Rectal smooth muscle tissue (tissue), 1 donor: ENCODE measurements at regions not wholly inside any gene's neighbourhood (a gene's known extent, or its start where the extent isn't known, plus 50 kb on each side); places are given as distances from the start of the nearest gene placed in this dataset.

Experiments used
- H3K27ac ChIP-seq: one replicate; pipeline ENCODE4 v1.7.0; 2013; ENCODE audit warnings: low read depth, low read length, inconsistent platforms
- H3K27me3 ChIP-seq: one replicate; pipeline ENCODE4 v1.7.0; 2013; ENCODE audit warnings: low read length; ENCODE audit not compliant: control insufficient read depth, insufficient read depth
- H3K36me3 ChIP-seq: one replicate; pipeline ENCODE4 v1.7.0; 2013; ENCODE audit warnings: low read length; ENCODE audit not compliant: control insufficient read depth, insufficient read depth
- H3K4me1 ChIP-seq: one replicate; pipeline ENCODE4 v1.7.0; 2013; ENCODE audit warnings: low read length; ENCODE audit not compliant: control insufficient read depth, insufficient read depth
- H3K4me3 ChIP-seq: one replicate; pipeline ENCODE4 v1.7.0; 2013; ENCODE audit warnings: low read length
- H3K9ac ChIP-seq: one replicate; pipeline ENCODE4 v1.7.0; 2013; ENCODE audit warnings: low read length

DNA sequence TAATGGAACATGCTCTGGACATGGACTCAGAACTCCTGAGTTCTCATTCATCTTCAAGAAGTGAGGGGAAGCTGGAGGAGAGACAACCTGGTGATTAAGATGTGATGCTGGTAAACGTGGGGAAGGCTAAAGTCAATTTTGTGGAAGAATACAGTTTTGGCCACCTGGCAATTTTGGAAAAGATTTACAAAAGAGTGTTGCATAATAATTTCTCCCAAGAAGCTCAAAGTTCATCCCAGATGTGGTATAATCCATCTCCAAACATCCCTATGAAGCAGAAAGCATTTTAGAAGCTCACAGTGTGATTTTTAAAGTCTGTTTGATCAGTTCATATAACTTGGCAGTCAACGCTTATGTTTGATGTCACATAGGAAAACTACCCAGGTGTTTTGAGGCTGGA is 208.7 kb downstream of the LMX1A start:
- no peak overlapping the region for H3K27ac ChIP-seq
- no peak overlapping the region for H3K9ac ChIP-seq
- H3K27me3 ChIP-seq, result no peaks in the 10 kb centered on the region
- no peaks in the 10 kb centered on the region for H3K4me1 ChIP-seq
- H3K4me3 ChIP-seq, result no peak overlapping the region
- no peaks in the 10 kb centered on the region for H3K36me3 ChIP-seq

DNA sequence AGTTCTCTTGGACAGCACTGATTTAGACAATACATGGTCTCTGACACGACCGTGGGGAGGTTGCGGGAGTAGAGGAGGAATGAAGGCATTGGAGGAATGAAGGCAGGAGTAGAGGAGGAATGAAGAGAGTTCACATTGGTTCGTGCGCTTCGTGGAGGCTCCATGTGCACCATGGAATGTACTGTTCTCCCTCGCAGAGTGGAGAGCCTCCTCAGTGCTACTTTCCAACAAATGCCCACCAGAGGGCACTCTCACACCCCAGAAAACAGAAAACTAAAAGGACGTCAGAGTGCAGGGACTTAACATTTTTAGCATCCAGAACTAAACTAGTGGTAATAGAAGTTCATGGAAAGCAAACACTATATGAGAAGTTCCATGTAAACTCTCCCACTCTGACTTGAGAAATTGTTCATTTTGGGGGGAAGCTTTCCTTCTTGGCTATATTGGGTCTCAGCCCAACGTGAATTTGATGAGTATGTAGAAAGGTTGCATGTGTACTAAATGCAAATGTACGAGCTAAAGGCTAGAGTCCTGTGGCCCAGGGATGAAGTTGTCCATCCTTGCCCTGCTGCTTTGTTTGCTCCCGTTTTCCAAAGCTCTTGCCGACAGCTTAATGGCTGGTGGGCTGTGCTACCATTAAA is 211.6 kb downstream of the LMX1A start:
- Histone ChIP-seq H3K4me3 (no peak overlapping the region), H3K9ac (no peak overlapping the region), H3K27ac (no peak overlapping the region), H3K27me3 (no peaks in the 10 kb centered on the region), H3K4me1 (no peaks in the 10 kb centered on the region), H3K36me3 (no peaks in the 10 kb centered on the region)

DNA sequence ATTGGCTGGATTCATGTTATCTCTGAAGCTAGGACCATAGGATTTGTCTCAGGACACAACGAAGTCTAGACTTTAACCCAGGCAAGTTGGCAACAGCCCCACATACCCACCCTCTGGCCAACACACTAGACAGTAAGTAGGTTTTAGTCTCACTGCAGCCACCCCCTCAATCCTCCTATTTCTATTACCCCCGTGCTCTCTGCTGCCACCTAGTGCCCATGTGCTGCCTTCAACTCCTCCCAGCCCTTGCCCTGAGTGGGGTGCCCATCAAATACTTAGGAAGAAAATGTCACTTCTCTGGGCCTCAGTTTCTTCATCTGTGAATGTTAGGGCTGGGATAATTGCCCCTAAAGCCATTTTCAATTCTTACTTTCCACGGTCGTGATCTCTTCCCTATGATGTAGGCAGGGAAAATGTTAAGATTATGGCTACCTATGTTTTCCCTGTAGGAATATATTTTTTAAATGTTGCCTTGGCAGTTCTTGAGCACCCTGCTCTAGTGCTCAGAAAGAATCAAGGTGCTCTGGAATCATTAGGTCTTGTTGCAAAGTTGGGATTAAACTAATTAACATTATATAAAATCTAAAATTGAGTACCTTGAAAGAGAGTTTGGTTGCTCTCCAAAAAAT is 213.0 kb downstream of the LMX1A start:
- H3K36me3 ChIP-seq, result no peaks in the 10 kb centered on the region
- no peaks in the 10 kb centered on the region for H3K27me3 ChIP-seq
- no peak overlapping the region for H3K4me3 ChIP-seq
- no peak overlapping the region for H3K9ac ChIP-seq
- no peak overlapping the region for H3K27ac ChIP-seq
- H3K4me1 ChIP-seq, result no peaks in the 10 kb centered on the region

DNA sequence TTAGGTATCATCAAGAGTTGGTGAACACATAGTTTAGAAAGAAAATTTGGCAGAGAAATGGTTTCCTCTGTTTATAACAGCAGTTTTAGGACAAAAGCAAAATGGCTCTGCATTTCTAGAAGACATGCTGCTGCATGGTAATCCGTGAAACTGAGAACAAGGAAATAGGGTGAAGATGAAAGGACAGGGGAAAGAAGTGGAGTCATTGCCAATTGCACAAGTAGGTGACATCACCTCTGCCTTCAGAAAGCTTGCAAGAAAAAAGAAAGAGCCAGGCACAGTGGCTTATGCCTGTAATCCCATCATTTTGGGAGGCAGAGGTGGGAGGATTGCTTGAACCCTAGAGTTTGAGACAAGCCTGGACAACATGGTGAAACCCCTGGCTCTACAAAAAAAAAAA is 217.6 kb downstream of the LMX1A start:
- H3K36me3 ChIP-seq, result no peaks in the 10 kb centered on the region
- H3K27me3 ChIP-seq, result no peaks in the 10 kb centered on the region
- H3K4me3 ChIP-seq, result no peak overlapping the region
- H3K4me1 ChIP-seq, result no peaks in the 10 kb centered on the region
- no peak overlapping the region for H3K27ac ChIP-seq
- no peak overlapping the region for H3K9ac ChIP-seq

DNA sequence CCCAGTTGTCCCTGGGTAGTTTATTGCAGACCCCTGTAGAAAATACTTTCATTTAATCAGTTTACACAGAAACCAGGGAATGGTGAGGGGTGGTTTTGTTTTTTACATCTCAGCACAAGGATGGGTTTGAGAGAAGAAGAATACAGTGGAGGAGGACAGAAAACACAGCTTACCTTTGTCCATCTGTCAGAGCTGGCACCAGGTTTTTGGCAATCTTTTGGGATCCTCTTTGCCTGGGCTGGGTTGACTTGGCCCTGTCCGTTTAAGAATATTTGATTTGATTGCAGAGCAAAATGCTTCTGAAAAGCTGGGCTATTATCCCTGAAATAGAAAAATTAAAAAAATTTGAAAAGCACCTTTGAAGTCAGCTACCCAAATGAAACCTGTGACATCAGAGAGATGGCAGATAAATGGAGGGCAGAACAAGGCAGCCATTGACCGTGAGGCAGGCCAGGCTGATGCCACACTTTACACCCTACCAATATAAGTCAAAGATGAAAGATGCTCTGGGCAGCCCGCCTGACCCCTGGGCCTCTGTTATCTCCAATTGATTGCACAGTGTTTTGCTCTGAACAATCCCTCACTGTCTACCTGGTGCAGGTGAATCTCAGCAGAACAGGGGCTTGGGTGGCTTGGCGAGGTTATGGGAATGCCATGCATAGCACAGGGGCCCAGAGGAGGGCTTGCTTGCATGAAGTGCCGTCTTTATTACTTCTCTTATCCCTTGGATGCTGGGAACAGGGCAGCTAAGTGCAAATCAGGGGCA is 218.8 kb downstream of the LMX1A start:
- no peaks in the 10 kb centered on the region for H3K27me3 ChIP-seq
- H3K4me3 ChIP-seq, result no peak overlapping the region
- no peaks in the 10 kb centered on the region for H3K36me3 ChIP-seq
- no peak overlapping the region for H3K9ac ChIP-seq
- H3K27ac ChIP-seq, result no peak overlapping the region
- no peaks in the 10 kb centered on the region for H3K4me1 ChIP-seq

DNA sequence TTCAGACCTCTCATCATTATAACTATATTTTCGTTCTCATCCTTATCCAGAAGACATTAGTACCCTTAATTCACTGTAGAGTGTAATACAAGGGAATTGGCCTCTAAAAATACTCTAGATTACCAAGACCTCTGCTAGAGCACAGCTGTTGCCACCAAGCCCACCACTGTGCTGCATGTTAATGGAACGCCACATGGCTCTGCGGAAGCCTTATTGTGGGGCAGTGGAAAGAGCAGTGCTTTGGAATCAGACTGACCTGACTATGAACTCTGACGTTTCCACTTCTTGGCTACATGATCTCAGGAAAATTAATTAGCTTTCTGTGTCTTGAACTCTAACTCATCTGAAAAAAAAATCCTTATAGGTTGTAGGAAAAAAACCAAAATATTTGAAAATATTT is 222.1 kb downstream of the LMX1A start:
- Histone ChIP-seq H3K9ac (no peak overlapping the region), H3K4me1 (no peaks in the 10 kb centered on the region), H3K4me3 (no peak overlapping the region), H3K27me3 (no peaks in the 10 kb centered on the region), H3K36me3 (no peaks in the 10 kb centered on the region), H3K27ac (no peak overlapping the region)

DNA sequence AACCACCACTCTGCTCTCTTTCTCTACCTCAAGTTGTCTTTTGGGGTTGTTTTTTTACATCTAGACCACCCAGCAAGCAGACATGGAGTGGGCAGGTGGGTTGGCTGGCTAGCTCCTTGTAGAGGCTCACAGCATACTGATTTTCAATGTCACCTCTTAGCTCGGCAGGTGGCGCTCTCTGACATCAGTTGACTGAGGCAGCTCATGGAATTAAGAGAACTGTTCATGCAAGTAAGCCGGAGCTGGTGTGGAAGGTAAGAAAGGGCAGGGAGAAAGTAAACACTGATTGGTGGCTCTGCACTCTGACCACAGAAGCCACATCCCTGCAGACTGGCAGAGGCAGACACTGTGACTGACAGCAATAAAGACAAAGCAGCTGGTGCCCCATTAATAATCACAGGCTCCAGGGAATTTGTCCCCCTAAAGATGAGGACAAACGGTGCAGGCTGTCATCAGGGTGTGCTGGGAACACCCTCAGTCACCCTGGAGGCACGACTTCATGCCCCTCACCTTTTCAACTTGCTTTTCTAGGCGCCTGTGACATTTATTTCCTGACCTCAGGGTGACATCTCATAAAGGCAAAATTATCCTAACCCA is 226.8 kb downstream of the LMX1A start:
- Histone ChIP-seq H3K4me1 (no peaks in the 10 kb centered on the region), H3K9ac (no peak overlapping the region), H3K27me3 (no peaks in the 10 kb centered on the region), H3K36me3 (no peaks in the 10 kb centered on the region), H3K27ac (no peak overlapping the region), H3K4me3 (no peak overlapping the region)

DNA sequence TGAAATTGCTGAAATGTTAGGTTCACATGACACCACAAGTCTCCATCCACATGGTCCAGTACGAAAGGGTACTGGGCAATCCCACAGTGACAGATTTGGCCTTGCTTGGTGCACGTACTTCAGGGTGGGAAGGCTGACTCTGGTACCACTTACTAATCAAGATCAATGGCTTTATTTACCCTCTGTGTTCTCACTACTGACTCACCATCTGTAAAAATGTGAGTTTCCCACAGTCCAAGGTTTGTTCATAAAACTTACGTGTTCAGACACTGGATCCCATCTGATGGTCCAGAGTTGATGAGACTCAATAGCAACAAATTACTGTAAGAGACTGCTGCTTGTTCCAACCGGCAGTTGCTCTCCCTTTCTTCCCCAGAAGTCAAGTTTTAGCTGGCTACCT is 231.7 kb downstream of the LMX1A start:
- H3K27me3 ChIP-seq, result no peaks in the 10 kb centered on the region

DNA sequence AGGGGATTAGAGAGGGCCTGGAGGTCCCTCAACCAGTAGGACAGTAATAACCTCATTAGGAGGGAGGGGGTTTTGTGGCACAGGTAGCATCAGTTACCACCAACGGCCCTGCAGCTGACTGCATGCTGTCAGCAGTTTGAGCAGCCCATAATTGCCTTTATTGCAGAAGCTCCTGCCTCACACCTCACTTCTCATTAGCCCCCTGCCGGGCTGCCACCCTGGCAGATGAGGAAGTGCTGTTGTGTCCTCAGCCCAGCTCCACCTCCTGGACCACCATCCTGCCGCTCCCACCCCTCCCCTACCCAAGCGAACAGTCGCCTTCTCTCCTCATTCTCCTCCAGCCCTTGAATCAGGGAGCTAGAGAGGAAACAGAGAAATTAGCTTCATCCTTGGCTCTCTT is 237.4 kb downstream of the LMX1A start:
- Histone ChIP-seq H3K27me3 (peaks cover 6% of the 10 kb centered on the region), H3K36me3 (no peaks in the 10 kb centered on the region), H3K4me3 (no peak overlapping the region), H3K27ac (no peak overlapping the region), H3K4me1 (no peaks in the 10 kb centered on the region), H3K9ac (no peak overlapping the region)

More for the DNA sequence above, 231.7 kb downstream of the LMX1A start:
- Histone ChIP-seq H3K4me3 (no peak overlapping the region), H3K9ac (no peak overlapping the region), H3K27ac (no peak overlapping the region), H3K4me1 (no peaks in the 10 kb centered on the region), H3K36me3 (no peaks in the 10 kb centered on the region)

DNA sequence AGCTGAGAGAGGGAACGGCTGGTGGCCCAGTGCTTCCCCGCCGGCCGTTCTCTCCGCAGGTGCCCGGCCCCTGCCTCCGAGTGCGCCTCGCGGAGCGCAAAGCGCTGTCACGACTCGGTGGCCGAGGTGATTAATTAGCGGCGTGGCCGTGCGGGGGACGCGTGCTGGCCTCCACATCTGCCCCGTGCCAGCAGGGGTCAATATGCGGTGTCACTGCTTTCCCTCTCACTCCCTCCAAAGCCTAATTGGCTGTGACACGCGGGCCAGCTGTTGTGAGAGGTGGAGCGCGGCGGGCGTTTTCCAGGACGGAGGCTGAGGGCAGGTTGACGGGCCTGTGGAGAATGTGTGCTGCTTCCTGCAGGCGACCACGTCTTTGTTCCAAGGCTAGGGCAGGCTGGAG is 239.0 kb downstream of the LMX1A start:
- Histone ChIP-seq H3K4me1 (no peaks in the 10 kb centered on the region), H3K27ac (no peak overlapping the region), H3K4me3 (no peak overlapping the region), H3K27me3 (peaks cover 6% of the 10 kb centered on the region), H3K9ac (no peak overlapping the region), H3K36me3 (no peaks in the 10 kb centered on the region)

DNA sequence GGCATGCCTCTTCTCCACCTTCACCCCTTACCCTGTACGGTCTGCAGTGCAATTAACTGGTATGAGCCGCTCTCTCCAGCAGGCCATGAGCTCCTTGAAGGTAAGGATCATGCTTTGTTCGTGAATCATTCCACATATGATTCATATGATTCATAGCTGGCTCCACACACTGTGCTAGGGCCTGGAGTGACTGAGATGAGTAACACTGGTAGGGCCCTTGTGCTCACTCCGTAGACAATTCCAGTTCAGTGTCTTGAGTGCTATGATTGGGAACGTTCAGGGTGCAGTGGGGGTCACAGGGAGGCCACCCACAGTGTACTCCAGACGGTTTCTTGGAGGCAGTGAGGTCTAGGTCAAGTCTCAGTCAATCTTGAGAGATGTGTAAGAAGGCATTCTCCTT is 239.8 kb downstream of the LMX1A start:
- H3K9ac ChIP-seq, result no peak overlapping the region
- H3K27ac ChIP-seq, result no peak overlapping the region
- no peaks in the 10 kb centered on the region for H3K36me3 ChIP-seq
- H3K4me3 ChIP-seq, result no peak overlapping the region
- H3K4me1 ChIP-seq, result no peaks in the 10 kb centered on the region
- H3K27me3 ChIP-seq, result peaks cover 6% of the 10 kb centered on the region

DNA sequence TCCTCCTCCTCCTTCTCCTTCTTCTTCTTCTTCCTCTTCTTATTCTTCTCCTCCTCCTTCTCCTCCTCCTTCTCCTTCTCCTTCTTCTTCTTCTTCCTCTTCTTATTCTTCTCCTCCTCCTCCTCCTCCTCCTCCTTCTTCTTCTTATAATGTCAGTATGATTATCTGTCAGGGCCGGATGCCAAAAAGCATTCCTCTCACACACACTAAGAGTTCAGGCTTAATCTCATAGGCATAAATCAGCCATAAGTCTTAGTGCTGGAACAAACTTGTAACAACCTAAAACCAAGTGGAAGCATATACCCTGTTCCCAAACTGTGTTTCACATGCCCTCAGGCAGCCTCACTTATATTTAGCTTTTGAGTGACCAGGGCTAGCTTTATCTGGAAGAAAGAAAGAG is 240.3 kb downstream of the LMX1A start:
- Histone ChIP-seq H3K36me3 (no peaks in the 10 kb centered on the region), H3K9ac (no peak overlapping the region), H3K4me3 (no peak overlapping the region), H3K27ac (no peak overlapping the region), H3K4me1 (no peaks in the 10 kb centered on the region), H3K27me3 (peaks cover 6% of the 10 kb centered on the region)
